Chondrocyte (in vitro differentiated cells): ENCODE measurements at regions not wholly inside any gene's neighbourhood (a gene's known extent, or its start where the extent isn't known, plus 50 kb on each side); places are given as distances from the start of the nearest gene placed in this dataset.
"Not testable (repeated sequence)": the region's sequence is repeated elsewhere in the genome, so short reads cannot be mapped to it uniquely, and the experiment has no call there.

Experiments used
- DNase-seq: peaks from one replicate; pipeline ENCODE4 v3.0.0; 2021; ENCODE audit warnings: mixed read lengths, low spot score
- H3K27ac Mint-ChIP-seq: one replicate; pipeline ENCODE4 v1.8.0; 2021; ENCODE audit warnings: mild to moderate bottlenecking, moderate library complexity, mixed read lengths; ENCODE audit not compliant: unreplicated experiment
- H3K27me3 Mint-ChIP-seq: 2 replicates; pipeline ENCODE4 v1.8.0; 2021; ENCODE audit warnings: low read depth, mixed read lengths
- H3K36me3 Mint-ChIP-seq: 2 replicates; pipeline ENCODE4 v1.8.0; 2021; ENCODE audit warnings: low read depth, mixed read lengths
- H3K4me1 Mint-ChIP-seq: 2 replicates; pipeline ENCODE4 v1.8.0; 2021; ENCODE audit warnings: low read depth, mild to moderate bottlenecking, mixed read lengths
- H3K4me3 Mint-ChIP-seq: one replicate; pipeline ENCODE4 v1.8.0; 2021; ENCODE audit warnings: mild to moderate bottlenecking, moderate library complexity, mixed read lengths; ENCODE audit not compliant: unreplicated experiment
- H3K9me3 Mint-ChIP-seq: 2 replicates; pipeline ENCODE4 v1.8.0; 2021; ENCODE audit warnings: low read depth, mixed read lengths
- CTCF ChIP-seq: fragments of 200-600 bp; sonication (generic); IDR thresholded peaks from 2 replicates; pipeline ENCODE4 v1.5.0; 2021; ENCODE audit warnings: antibody characterized with exemption, mild to moderate bottlenecking, moderate library complexity

GRCh38 chr1:105260001-105260400 is 1510.3 kb downstream of the AMY1C start:
- H3K9me3 Mint-ChIP-seq = peaks cover 28% of the 10 kb centered on the region

GRCh38 chr1:105270966-105271365 is 1521.3 kb downstream of the AMY1C start:
- Mint-ChIP-seq H3K27ac (no peak overlapping the region), H3K36me3 (no peaks in the 10 kb centered on the region), H3K27me3 (no peaks in the 10 kb centered on the region), H3K9me3 (peaks cover 21% of the 10 kb centered on the region), H3K4me1 (no peaks in the 10 kb centered on the region), H3K4me3 (no peak overlapping the region)
- TF ChIP-seq CTCF = no peak
- DNase-seq = no peak

More at GRCh38 chr1:105260001-105260400, 1510.3 kb downstream of the AMY1C start:
- Mint-ChIP-seq H3K27ac (no peak overlapping the region), H3K27me3 (no peaks in the 10 kb centered on the region), H3K4me3 (no peak overlapping the region), H3K36me3 (peaks cover 3% of the 10 kb centered on the region), H3K4me1 (no peaks in the 10 kb centered on the region)
- no peak for DNase-seq
- TF ChIP-seq CTCF = no peak

GRCh38 chr1:105272376-105272775 is 1522.7 kb downstream of the AMY1C start:
- not testable (repeated sequence) for DNase-seq, H3K27me3 Mint-ChIP-seq, H3K4me3 Mint-ChIP-seq, H3K36me3 Mint-ChIP-seq, H3K27ac Mint-ChIP-seq, H3K4me1 Mint-ChIP-seq
- peaks cover 21% of the 10 kb centered on the region for H3K9me3 Mint-ChIP-seq

- DNase-seq = no peak
- Mint-ChIP-seq H3K4me1 (no peaks in the 10 kb centered on the region), H3K9me3 (peaks cover 19% of the 10 kb centered on the region), H3K27me3 (no peaks in the 10 kb centered on the region), H3K4me3 (no peak overlapping the region), H3K36me3 (no peaks in the 10 kb centered on the region), H3K27ac (no peak overlapping the region)
- TF ChIP-seq CTCF = no peak
Measured at GRCh38 chr1:105294838-105295237, 1545.1 kb downstream of the AMY1C start.

GRCh38 chr1:105310063-105310462 is 1560.4 kb downstream of the AMY1C start:
- no peak overlapping the region for H3K27ac Mint-ChIP-seq
- DNase-seq = no peak
- peaks cover 3% of the 10 kb centered on the region for H3K9me3 Mint-ChIP-seq
- H3K4me3 Mint-ChIP-seq = no peak overlapping the region
- no peaks in the 10 kb centered on the region for H3K4me1 Mint-ChIP-seq
- no peaks in the 10 kb centered on the region for H3K36me3 Mint-ChIP-seq
- peaks cover 2% of the 10 kb centered on the region for H3K27me3 Mint-ChIP-seq
- TF ChIP-seq CTCF = no peak

GRCh38 chr1:105317976-105318375 is 1568.3 kb downstream of the AMY1C start:
- no peaks in the 10 kb centered on the region for H3K4me1 Mint-ChIP-seq
- H3K4me3 Mint-ChIP-seq = no peak overlapping the region
- peaks cover 5% of the 10 kb centered on the region for H3K9me3 Mint-ChIP-seq
- H3K27me3 Mint-ChIP-seq = no peaks in the 10 kb centered on the region
- no peak overlapping the region for H3K27ac Mint-ChIP-seq
- TF ChIP-seq CTCF = no peak
- DNase-seq = no peak
- no peaks in the 10 kb centered on the region for H3K36me3 Mint-ChIP-seq
